Muscle layer of colon (tissue), 2 donors: ENCODE measurements at regions not wholly inside any gene's neighbourhood (a gene's known extent, or its start where the extent isn't known, plus 50 kb on each side); places are given as distances from the start of the nearest gene placed in this dataset.
A peak's percentile ranks its signal among the peaks of the same experiment; 100 is the strongest.

Source experiments
- H3K27ac ChIP-seq: one replicate; pipeline ENCODE4 v1.7.0; 2013; ENCODE audit warnings: low read depth, mild to moderate bottlenecking, low read length, moderate library complexity
- H3K27me3 ChIP-seq, 2 donors: one replicate each; pipeline ENCODE4 v1.7.0; 2013; ENCODE audit warnings: low read length in 2 of 2, mild to moderate bottlenecking in 2 of 2; ENCODE audit not compliant: insufficient read depth in 2 of 2, control insufficient read depth in 1 of 2
- H3K36me3 ChIP-seq: one replicate; pipeline ENCODE4 v1.7.0; 2013; ENCODE audit warnings: mild to moderate bottlenecking, low read length; ENCODE audit not compliant: insufficient read depth
- H3K4me1 ChIP-seq: one replicate; pipeline ENCODE4 v1.7.0; 2013; ENCODE audit warnings: mild to moderate bottlenecking, low read length; ENCODE audit not compliant: insufficient read depth
- H3K4me3 ChIP-seq, 2 donors: one replicate each; pipeline ENCODE4 v1.7.0; 2013; ENCODE audit warnings: low read length in 2 of 2, low read depth in 1 of 2, mild to moderate bottlenecking in 1 of 2, moderate library complexity in 1 of 2
- H3K9ac ChIP-seq: one replicate; pipeline ENCODE4 v1.7.0; 2013; ENCODE audit warnings: low read length
- H3K9me3 ChIP-seq: one replicate; pipeline ENCODE4 v1.7.0; 2013; ENCODE audit warnings: mild to moderate bottlenecking, low read length
- donor health status: abdominal sarcoma.
- donor health status: Adenocarcinoma of cecum.

GRCh38 chr15:47439146-47440111, 277.9 kb upstream of the SEMA6D start:
- peaks cover 11% of the 10 kb centered on the region for H3K4me1 ChIP-seq
- no peaks in the 10 kb centered on the region for H3K9me3 ChIP-seq
- H3K36me3 ChIP-seq, result no peaks in the 10 kb centered on the region
- H3K27me3 ChIP-seq, result no peaks in the 10 kb centered on the region
- no peak overlapping the region for H3K27ac ChIP-seq
- H3K9ac ChIP-seq, result no peak overlapping the region
- H3K4me3 ChIP-seq, result no peak overlapping the region

DNA sequence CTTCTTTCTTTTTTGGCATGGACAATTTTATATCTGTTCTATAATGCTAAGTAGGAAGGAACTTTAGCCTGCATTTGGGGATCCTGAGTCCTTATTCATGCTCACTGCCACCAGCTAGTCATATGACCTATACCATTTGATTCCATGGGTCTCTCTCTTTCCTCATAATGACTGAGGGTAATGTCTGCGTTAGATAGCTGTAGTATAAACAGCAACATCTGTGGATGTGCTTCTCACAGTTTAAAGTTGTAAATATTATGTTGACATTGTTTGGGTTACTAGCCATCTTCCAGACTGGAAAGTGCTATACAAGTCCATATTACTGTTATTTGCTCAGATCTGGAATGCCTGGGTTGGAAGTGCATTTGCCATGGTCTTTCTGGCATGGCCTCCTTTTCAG, 274.9 kb upstream of the SEMA6D start:
- no peak overlapping the region for H3K27ac ChIP-seq
- no peaks in the 10 kb centered on the region for H3K27me3 ChIP-seq
- H3K9me3 ChIP-seq, result no peaks in the 10 kb centered on the region
- no peak overlapping the region for H3K4me3 ChIP-seq
- H3K4me1 ChIP-seq, result peaks cover 11% of the 10 kb centered on the region
- H3K36me3 ChIP-seq, result no peaks in the 10 kb centered on the region
- no peak overlapping the region for H3K9ac ChIP-seq

DNA sequence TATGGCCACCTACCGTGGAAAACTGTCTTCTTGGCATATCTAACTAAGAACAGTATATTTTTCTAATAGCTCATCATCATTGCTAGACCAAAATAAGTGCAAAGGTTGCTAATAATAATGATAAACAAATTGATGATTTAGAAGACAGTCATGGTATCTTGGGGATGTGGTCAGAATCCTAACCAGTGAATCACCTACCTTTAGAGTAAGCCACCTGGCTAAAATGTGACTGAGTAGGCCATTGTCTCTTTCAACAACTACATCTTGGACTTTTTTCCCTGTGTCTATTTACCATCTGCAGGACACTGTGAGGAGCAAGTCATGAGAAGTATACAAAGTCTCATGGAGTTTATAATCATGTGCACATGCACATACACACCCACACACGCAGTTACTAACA, 273.5 kb upstream of the SEMA6D start:
- H3K4me1 ChIP-seq, result peaks cover 11% of the 10 kb centered on the region
- H3K4me3 ChIP-seq, result no peak overlapping the region
- no peak overlapping the region for H3K9ac ChIP-seq
- H3K27ac ChIP-seq, result no peak overlapping the region
- H3K27me3 ChIP-seq, result no peaks in the 10 kb centered on the region
- H3K36me3 ChIP-seq, result no peaks in the 10 kb centered on the region
- H3K9me3 ChIP-seq, result no peaks in the 10 kb centered on the region

GRCh38 chr15:47445723-47446392, 271.4 kb upstream of the SEMA6D start:
- Histone ChIP-seq H3K27ac (no peak overlapping the region), H3K9ac (no peak overlapping the region), H3K4me3 (no peak overlapping the region), H3K9me3 (no peaks in the 10 kb centered on the region), H3K36me3 (no peaks in the 10 kb centered on the region), H3K27me3 (no peaks in the 10 kb centered on the region), H3K4me1 (no peaks in the 10 kb centered on the region)

DNA sequence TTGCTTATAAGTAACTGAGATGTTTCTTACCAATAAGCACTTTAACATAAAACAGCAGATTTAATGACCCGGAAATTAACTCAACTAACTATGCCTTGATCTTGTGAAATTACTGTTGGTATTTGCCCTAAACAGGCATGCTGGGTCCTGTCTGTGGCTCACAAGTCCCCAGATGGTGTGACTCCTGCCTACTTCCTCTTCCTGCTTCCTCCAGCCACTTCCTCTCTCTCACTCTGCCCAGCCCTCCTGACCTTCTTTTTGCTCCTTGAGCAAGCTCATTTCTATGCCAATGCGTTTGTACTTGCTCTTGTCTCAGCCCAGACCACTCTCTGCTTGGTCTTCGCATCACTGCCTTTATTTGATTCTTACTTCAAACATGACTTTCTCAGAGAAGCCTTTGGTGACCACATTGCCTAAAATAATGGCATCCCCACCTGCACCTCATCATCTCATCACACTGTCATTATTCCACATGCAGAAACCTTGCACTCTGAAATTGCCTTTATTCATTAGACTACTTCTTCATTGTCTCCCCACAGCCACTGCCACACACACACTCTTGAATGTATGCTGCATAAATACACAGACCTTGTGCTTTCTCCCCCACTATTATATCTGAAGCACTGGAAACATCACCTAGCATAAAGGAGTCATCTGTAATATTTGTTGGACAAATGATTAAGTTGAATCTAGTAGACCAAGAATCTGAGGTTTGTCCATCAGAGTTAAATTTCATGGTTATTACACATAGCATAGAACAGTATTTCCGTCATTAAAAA, 256.3 kb upstream of the SEMA6D start:
- Histone ChIP-seq H3K9me3 (no peaks in the 10 kb centered on the region), H3K36me3 (no peaks in the 10 kb centered on the region), H3K9ac (no peak overlapping the region), H3K4me1 (no peaks in the 10 kb centered on the region), H3K4me3 (no peak overlapping the region), H3K27me3 (no peaks in the 10 kb centered on the region), H3K27ac (no peak overlapping the region)

DNA sequence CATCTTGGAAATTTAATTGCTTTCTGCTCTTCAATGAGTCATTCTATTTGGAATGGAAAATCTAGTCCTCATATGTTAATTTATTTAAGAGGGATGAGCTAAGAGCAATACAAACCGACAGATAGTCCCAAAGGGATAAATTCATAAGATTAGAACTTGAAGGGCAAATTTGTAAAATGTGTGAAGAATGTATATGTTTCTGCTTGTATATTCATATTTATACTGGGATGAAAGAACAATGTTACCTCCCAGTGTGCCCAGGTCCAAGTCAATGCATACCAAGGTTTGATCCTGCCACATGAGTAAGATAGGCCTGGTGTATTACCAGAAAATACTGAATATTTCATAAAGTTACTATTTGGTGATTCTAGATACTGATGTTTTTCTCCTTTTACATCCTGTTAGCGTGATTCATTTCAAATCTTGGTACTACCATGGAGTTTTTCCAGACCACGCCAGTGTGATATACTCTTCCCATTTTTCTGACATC, 255.6 kb upstream of the SEMA6D start:
- no peaks in the 10 kb centered on the region for H3K4me1 ChIP-seq
- no peak overlapping the region for H3K9ac ChIP-seq
- H3K9me3 ChIP-seq, result no peaks in the 10 kb centered on the region
- no peak overlapping the region for H3K4me3 ChIP-seq
- H3K27ac ChIP-seq, result no peak overlapping the region
- no peaks in the 10 kb centered on the region for H3K27me3 ChIP-seq
- H3K36me3 ChIP-seq, result no peaks in the 10 kb centered on the region

DNA sequence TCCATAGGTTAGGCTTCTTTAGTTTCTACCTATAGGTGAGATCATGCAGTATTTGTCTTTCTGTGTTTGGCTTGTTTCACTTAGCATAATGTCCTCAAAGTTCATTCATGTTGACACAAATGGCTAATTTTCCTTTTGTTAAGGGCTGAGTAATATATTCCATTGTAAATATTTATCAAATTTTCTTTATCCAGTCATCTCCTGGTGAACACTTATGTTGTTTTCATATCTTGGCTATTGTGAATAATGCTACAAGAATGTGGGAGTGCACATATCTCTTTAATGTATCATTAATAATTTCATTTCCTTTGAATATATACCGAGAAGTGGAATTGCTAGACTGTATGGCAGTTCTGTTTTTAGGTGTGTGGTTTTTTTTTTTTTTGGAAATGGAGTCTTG, 250.9 kb upstream of the SEMA6D start:
- Histone ChIP-seq H3K9ac (no peak overlapping the region), H3K27ac (no peak overlapping the region), H3K27me3 (no peaks in the 10 kb centered on the region), H3K9me3 (no peaks in the 10 kb centered on the region), H3K4me3 (no peak overlapping the region), H3K4me1 (no peaks in the 10 kb centered on the region), H3K36me3 (no peaks in the 10 kb centered on the region)

DNA sequence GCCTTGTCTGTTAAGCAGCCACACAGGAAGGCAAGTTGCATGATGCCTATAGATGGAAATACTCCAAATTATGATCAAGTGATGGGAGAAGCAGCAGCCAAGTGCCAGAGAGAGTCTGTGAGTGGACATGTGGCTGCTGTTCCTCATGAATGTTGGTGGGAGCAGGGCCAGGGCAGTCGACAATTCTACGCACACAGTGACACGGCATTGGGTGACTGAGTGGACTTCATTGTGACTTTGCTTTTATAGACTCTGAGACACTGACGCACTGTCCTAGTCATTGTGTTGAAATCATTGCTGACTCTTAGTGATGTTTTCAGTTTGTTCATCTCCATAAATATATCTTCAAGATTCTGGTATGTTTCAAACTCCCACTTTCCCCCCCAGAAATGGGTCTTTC, 246.3 kb upstream of the SEMA6D start:
- H3K36me3 ChIP-seq, result no peaks in the 10 kb centered on the region
- no peak overlapping the region for H3K27ac ChIP-seq
- no peaks in the 10 kb centered on the region for H3K27me3 ChIP-seq
- no peak overlapping the region for H3K4me3 ChIP-seq
- H3K4me1 ChIP-seq, result peaks cover 14% of the 10 kb centered on the region
- H3K9ac ChIP-seq, result no peak overlapping the region
- H3K9me3 ChIP-seq, result no peaks in the 10 kb centered on the region

DNA sequence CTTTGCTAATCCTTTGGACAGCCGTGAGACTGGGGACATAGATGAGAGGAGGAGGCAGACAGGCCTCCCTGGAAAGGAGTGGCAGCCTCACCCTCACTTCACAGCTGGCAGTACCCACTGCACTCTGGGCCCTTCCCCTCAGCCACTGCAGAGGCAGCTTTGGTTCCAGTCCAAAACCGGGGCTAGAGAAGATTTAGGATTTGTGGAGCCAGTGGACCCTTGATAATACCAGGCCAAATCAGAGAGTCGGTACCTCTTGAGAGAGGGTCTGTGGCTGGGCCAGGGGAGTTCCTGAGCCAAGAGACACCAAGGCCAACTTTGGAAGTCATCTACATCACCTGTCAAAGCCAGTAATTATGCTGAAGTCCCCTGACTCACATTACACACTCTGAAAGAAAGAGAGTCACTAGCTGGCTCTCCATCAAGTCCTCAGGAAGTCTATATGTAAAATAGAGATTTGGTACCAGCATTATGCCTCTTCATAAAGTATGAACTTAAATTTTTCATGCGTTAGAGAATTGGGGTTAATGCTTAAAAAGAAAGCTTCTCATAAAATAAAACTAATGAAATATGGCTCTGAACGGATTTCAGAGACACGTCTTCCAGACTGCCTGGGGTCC, 244.1 kb upstream of the SEMA6D start:
- peak overlapping the region; percentile 32 for H3K27ac ChIP-seq
- no peaks in the 10 kb centered on the region for H3K27me3 ChIP-seq
- no peak overlapping the region for H3K4me3 ChIP-seq
- H3K4me1 ChIP-seq, result peaks cover 22% of the 10 kb centered on the region
- no peak overlapping the region for H3K9ac ChIP-seq
- no peaks in the 10 kb centered on the region for H3K36me3 ChIP-seq
- H3K9me3 ChIP-seq, result no peaks in the 10 kb centered on the region

DNA sequence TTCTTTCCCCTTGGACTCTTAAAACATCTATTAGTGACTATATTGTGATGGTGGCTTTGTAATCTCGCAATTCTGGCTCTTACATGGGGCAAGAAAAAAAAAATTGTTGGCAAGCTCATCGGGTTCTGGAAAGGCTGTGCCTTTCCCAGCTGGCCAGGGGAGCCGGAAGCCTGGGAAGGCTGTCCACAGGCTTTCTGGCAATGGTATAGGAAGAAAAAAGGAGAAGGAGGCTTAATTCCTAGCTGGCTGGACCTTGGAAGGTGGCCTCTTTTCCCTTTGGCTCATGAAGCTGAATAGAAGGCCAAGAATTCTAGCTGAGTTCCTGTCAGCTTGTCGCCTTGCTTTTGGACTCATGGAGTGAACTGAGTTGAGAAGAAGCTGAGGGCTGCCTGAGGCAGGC, 243.5 kb upstream of the SEMA6D start:
- H3K4me1 ChIP-seq, result peaks cover 22% of the 10 kb centered on the region
- no peaks in the 10 kb centered on the region for H3K36me3 ChIP-seq
- H3K27me3 ChIP-seq, result no peaks in the 10 kb centered on the region
- H3K9ac ChIP-seq, result no peak overlapping the region
- H3K27ac ChIP-seq, result peak overlapping the region; percentile 32
- no peaks in the 10 kb centered on the region for H3K9me3 ChIP-seq
- no peak overlapping the region for H3K4me3 ChIP-seq

DNA sequence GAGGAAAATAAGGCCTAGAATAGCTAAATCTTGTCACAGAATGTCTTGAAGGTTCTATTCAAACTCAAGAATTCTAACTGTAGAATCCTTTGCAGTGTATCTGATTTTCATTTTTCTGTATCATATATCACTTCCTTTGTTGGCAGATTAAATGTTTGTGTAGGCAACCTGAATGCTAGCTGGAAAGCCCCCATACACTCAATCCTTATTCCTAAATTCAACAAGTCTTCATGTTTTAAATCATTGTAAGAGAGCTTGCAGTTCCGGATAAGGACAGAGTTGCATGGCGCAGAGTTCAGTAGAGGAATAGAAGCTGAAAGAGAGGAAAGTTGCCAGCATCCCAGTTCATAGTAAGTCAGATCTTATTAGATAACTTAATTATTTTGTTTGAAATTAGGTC, 242.0 kb upstream of the SEMA6D start:
- H3K36me3 ChIP-seq, result no peaks in the 10 kb centered on the region

More for the DNA sequence above, 242.0 kb upstream of the SEMA6D start:
- H3K9ac ChIP-seq, result no peak overlapping the region
- H3K27me3 ChIP-seq, result no peaks in the 10 kb centered on the region
- H3K4me1 ChIP-seq, result peaks cover 22% of the 10 kb centered on the region
- H3K9me3 ChIP-seq, result no peaks in the 10 kb centered on the region
- no peak overlapping the region for H3K4me3 ChIP-seq
- H3K27ac ChIP-seq, result no peak overlapping the region
